CD8-positive, alpha-beta memory T cell (primary cell): ENCODE measurements at regions not wholly inside any gene's neighbourhood (a gene's known extent, or its start where the extent isn't known, plus 50 kb on each side); places are given as distances from the start of the nearest gene placed in this dataset.
A peak's percentile ranks its signal among the peaks of the same experiment; 100 is the strongest.

Experiments
- CTCF ChIA-PET: fragments of 350-600 bp; sonication (Branson Sonifier 250); formaldehyde crosslinking; loops from one replicate; lab custom pipeline; 2021; ENCODE audit warnings: antibody characterized with exemption; lab: Charles Lee
- POLR2A ChIA-PET: fragments of 350-600 bp; sonication (Branson Sonifier 250); formaldehyde crosslinking; loops from one replicate; lab custom pipeline; 2021; ENCODE audit warnings: antibody characterized with exemption; lab: Charles Lee
- DNase-seq, 5 donors: peaks; one replicate each; pipeline versions ENCODE4 v3.0.0 to v3.0.0-alpha.2; 2020 to 2022; ENCODE audit warnings: mixed read lengths in 1 of 5
- H3K27ac ChIP-seq: one replicate; pipeline ENCODE4 v1.7.0; 2013; ENCODE audit warnings: low read depth, mild to moderate bottlenecking, low read length, moderate library complexity
- H3K27me3 ChIP-seq: 2 replicates; pipeline ENCODE4 v1.7.0; 2013; ENCODE audit warnings: low read length, mild to moderate bottlenecking; ENCODE audit not compliant: insufficient read depth, poor library complexity, severe bottlenecking
- H3K36me3 ChIP-seq: 2 replicates; pipeline ENCODE4 v1.7.0; 2013; ENCODE audit warnings: mild to moderate bottlenecking, low read length, moderate library complexity; ENCODE audit not compliant: insufficient read depth
- H3K4me1 ChIP-seq: 2 replicates; pipeline ENCODE4 v1.7.0; 2013; ENCODE audit warnings: mild to moderate bottlenecking, low read length, moderate library complexity; ENCODE audit not compliant: insufficient read depth
- H3K4me3 ChIP-seq: 2 replicates; pipeline ENCODE4 v1.7.0; 2013; ENCODE audit warnings: mild to moderate bottlenecking, low read length
- H3K9me3 ChIP-seq: 2 replicates; pipeline ENCODE4 v1.7.0; 2013; ENCODE audit warnings: mild to moderate bottlenecking, low read length
- H3K27ac Mint-ChIP-seq, 8 donors: one replicate each; pipeline ENCODE4 v1.8.0; 2020 to 2021; ENCODE audit warnings: mixed read lengths in 8 of 8, mild to moderate bottlenecking in 6 of 8, inconsistent platforms in 3 of 8, moderate library complexity in 3 of 8
- H3K27me3 Mint-ChIP-seq, 2 donors: one replicate each; pipeline ENCODE4 v1.8.0; 2020 to 2021; ENCODE audit warnings: mixed read lengths in 2 of 2, mild to moderate bottlenecking in 1 of 2, moderate library complexity in 1 of 2
- H3K36me3 Mint-ChIP-seq, 3 donors: one replicate each; pipeline ENCODE4 v1.8.0; 2020 to 2021; ENCODE audit warnings: mixed read lengths in 3 of 3, inconsistent platforms in 1 of 3, mild to moderate bottlenecking in 1 of 3
- H3K4me1 Mint-ChIP-seq, 3 donors: one replicate each; pipeline ENCODE4 v1.8.0; 2020 to 2021; ENCODE audit warnings: mixed read lengths in 3 of 3, inconsistent platforms in 1 of 3, mild to moderate bottlenecking in 1 of 3
- H3K4me3 Mint-ChIP-seq, 7 donors: one replicate each; pipeline ENCODE4 v1.8.0; 2020 to 2021; ENCODE audit warnings: mixed read lengths in 7 of 7, mild to moderate bottlenecking in 6 of 7, moderate library complexity in 4 of 7, inconsistent platforms in 2 of 7
- H3K9me3 Mint-ChIP-seq, 5 donors: one replicate each; pipeline ENCODE4 v1.8.0; 2020 to 2022; ENCODE audit warnings: mixed read lengths in 5 of 5, mild to moderate bottlenecking in 3 of 5, moderate library complexity in 2 of 5, inconsistent platforms in 1 of 5

GRCh38 chr12:107493666-107494065 lies 191.9 kb upstream of the PWP1 start:
- Histone ChIP-seq H3K27ac (no peak overlapping the region), H3K9me3 (no peaks in the 10 kb centered on the region), H3K4me1 (peaks cover 16% of the 10 kb centered on the region), H3K4me3 (no peak overlapping the region), H3K27me3 (no peaks in the 10 kb centered on the region), H3K36me3 (no peaks in the 10 kb centered on the region)
- no peak for DNase-seq
- Mint-ChIP-seq H3K9me3 (no peaks in the 10 kb centered on the region), H3K36me3 (peaks cover 0 to 2% (median 0%) of the 10 kb centered on the region in 3 donors), H3K4me1 (peaks cover 15 to 19% (median 15%) of the 10 kb centered on the region in 3 donors), H3K4me3 (no peak overlapping the region), H3K27ac (peak overlapping the region in 1 of 8 donors; percentile 58), H3K27me3 (peaks cover 0 to 5% of the 10 kb centered on the region in 2 donors)
- POLR2A ChIA-PET = no interaction called here
- CTCF ChIA-PET = no interaction called here

GRCh38 chr12:107494331-107494730 lies 191.3 kb upstream of the PWP1 start:
- peaks cover 0 to 5% of the 10 kb centered on the region in 2 donors for H3K27me3 Mint-ChIP-seq
- Histone ChIP-seq H3K36me3 (no peaks in the 10 kb centered on the region), H3K27me3 (no peaks in the 10 kb centered on the region), H3K4me1 (peaks cover 16% of the 10 kb centered on the region), H3K4me3 (no peak overlapping the region), H3K27ac (no peak overlapping the region), H3K9me3 (no peaks in the 10 kb centered on the region)
- peaks cover 15 to 19% (median 17%) of the 10 kb centered on the region in 3 donors for H3K4me1 Mint-ChIP-seq
- POLR2A ChIA-PET = no interaction called here
- CTCF ChIA-PET = no interaction called here
- no peak for DNase-seq
- H3K27ac Mint-ChIP-seq = no peak overlapping the region
- no peaks in the 10 kb centered on the region for H3K9me3 Mint-ChIP-seq
- H3K36me3 Mint-ChIP-seq = peaks cover 0 to 2% (median 0%) of the 10 kb centered on the region in 3 donors
- H3K4me3 Mint-ChIP-seq = no peak overlapping the region

GRCh38 chr12:107495604-107496003 lies 190.0 kb upstream of the PWP1 start:
- H3K9me3 ChIP-seq = no peaks in the 10 kb centered on the region
- H3K27ac Mint-ChIP-seq = peak overlapping the region in 1 of 8 donors; percentile 52
- CTCF ChIA-PET = no interaction called here
- DNase-seq = no peak
- POLR2A ChIA-PET = no interaction called here
- H3K4me1 Mint-ChIP-seq = peaks cover 16 to 23% (median 19%) of the 10 kb centered on the region in 3 donors
- H3K27me3 Mint-ChIP-seq = peaks cover 0 to 5% of the 10 kb centered on the region in 2 donors
- H3K36me3 Mint-ChIP-seq = peaks cover 0 to 2% (median 0%) of the 10 kb centered on the region in 3 donors
- H3K4me3 Mint-ChIP-seq = no peak overlapping the region
- H3K27me3 ChIP-seq = no peaks in the 10 kb centered on the region
- H3K4me1 ChIP-seq = peaks cover 16% of the 10 kb centered on the region
- no peaks in the 10 kb centered on the region for H3K9me3 Mint-ChIP-seq
- no peak overlapping the region for H3K4me3 ChIP-seq
- no peak overlapping the region for H3K27ac ChIP-seq
- H3K36me3 ChIP-seq = no peaks in the 10 kb centered on the region

GRCh38 chr12:107497231-107497630 lies 188.4 kb upstream of the PWP1 start:
- ChIA-PET CTCF (no interaction called here), POLR2A (no interaction called here)
- Histone ChIP-seq H3K27me3 (no peaks in the 10 kb centered on the region), H3K4me1 (peaks cover 11% of the 10 kb centered on the region), H3K36me3 (no peaks in the 10 kb centered on the region), H3K27ac (no peak overlapping the region), H3K4me3 (no peak overlapping the region), H3K9me3 (no peaks in the 10 kb centered on the region)
- Mint-ChIP-seq H3K36me3 (no peaks in the 10 kb centered on the region), H3K4me1 (peaks cover 13 to 28% (median 19%) of the 10 kb centered on the region in 3 donors), H3K9me3 (no peaks in the 10 kb centered on the region), H3K4me3 (no peak overlapping the region), H3K27me3 (peaks cover 0 to 7% of the 10 kb centered on the region in 2 donors), H3K27ac (no peak overlapping the region)
- no peak for DNase-seq

- Histone ChIP-seq H3K27me3 (no peaks in the 10 kb centered on the region), H3K27ac (no peak overlapping the region), H3K9me3 (no peaks in the 10 kb centered on the region), H3K36me3 (no peaks in the 10 kb centered on the region), H3K4me1 (no peaks in the 10 kb centered on the region), H3K4me3 (no peak overlapping the region)
- POLR2A ChIA-PET = no interaction called here
- CTCF ChIA-PET = no interaction called here
- Mint-ChIP-seq H3K27ac (peak overlapping the region in 2 of 8 donors; percentile 6 to 20), H3K36me3 (no peaks in the 10 kb centered on the region), H3K9me3 (no peaks in the 10 kb centered on the region), H3K27me3 (peaks cover 0 to 9% of the 10 kb centered on the region in 2 donors), H3K4me3 (no peak overlapping the region), H3K4me1 (peaks cover 4 to 19% (median 11%) of the 10 kb centered on the region in 3 donors)
- DNase-seq = no peak
These were observed 185.3 kb upstream of the PWP1 start for GRCh38 chr12:107500307-107500706.

GRCh38 chr12:107501681-107502080 lies 183.9 kb upstream of the PWP1 start:
- no peak overlapping the region for H3K4me3 ChIP-seq
- ChIA-PET POLR2A (no interaction called here), CTCF (no interaction called here)
- no peaks in the 10 kb centered on the region for H3K4me1 ChIP-seq
- Mint-ChIP-seq H3K27ac (peak overlapping the region in 1 of 8 donors; percentile 54), H3K4me1 (peaks cover 4 to 19% (median 11%) of the 10 kb centered on the region in 3 donors), H3K36me3 (no peaks in the 10 kb centered on the region), H3K4me3 (peak overlapping the region in 1 of 7 donors; percentile 0), H3K9me3 (peaks cover 0 to 2% (median 0%) of the 10 kb centered on the region in 5 donors), H3K27me3 (peaks cover 0 to 9% of the 10 kb centered on the region in 2 donors)
- no peaks in the 10 kb centered on the region for H3K36me3 ChIP-seq
- DNase-seq = no peak
- H3K27me3 ChIP-seq = no peaks in the 10 kb centered on the region
- H3K27ac ChIP-seq = no peak overlapping the region
- H3K9me3 ChIP-seq = no peaks in the 10 kb centered on the region

- DNase-seq = no peak
- no peak overlapping the region for H3K4me3 Mint-ChIP-seq
- CTCF ChIA-PET = no interaction called here
- H3K36me3 Mint-ChIP-seq = no peaks in the 10 kb centered on the region
- Histone ChIP-seq H3K4me3 (no peak overlapping the region), H3K27me3 (no peaks in the 10 kb centered on the region), H3K27ac (no peak overlapping the region), H3K9me3 (no peaks in the 10 kb centered on the region), H3K36me3 (no peaks in the 10 kb centered on the region), H3K4me1 (no peaks in the 10 kb centered on the region)
- peaks cover 0 to 7% of the 10 kb centered on the region in 2 donors for H3K27me3 Mint-ChIP-seq
- H3K9me3 Mint-ChIP-seq = peaks cover 0 to 2% (median 0%) of the 10 kb centered on the region in 5 donors
- no peak overlapping the region for H3K27ac Mint-ChIP-seq
- POLR2A ChIA-PET = no interaction called here
- H3K4me1 Mint-ChIP-seq = peaks cover 4 to 19% (median 11%) of the 10 kb centered on the region in 3 donors
These were observed 182.3 kb upstream of the PWP1 start for GRCh38 chr12:107503129-107503855.
